ENCODE measurements at regions not wholly inside any gene's neighbourhood (a gene's known extent, or its start where the extent isn't known, plus 50 kb on each side); places are given as distances from the start of the nearest gene placed in this dataset.

DNA sequence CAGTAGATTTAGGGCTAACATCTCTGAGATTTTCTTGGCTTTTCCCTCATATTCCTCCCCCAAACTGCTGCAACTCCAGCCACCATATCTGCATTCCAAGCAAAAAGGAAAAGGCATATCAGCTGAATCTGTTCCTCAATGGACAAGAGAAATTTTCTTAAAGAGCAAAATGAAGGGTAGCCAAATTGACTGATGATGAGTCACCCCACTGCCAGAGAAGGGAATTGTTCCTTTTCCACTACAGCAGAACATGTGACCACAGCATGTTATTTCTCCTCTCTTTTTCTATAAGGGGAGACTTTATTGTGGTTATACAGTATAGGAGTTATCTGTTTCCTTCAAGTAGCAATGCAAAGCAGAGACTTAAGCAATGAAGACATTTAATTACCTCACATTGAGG is 172.5 kb downstream of the MTHFS start:
- Histone ChIP-seq H3K14ac (ENCODE audit: insufficient read length) (no peak overlapping the region), H3K23me2 (ENCODE audit: low read depth, low read length) (no peaks in the 10 kb centered on the region), H2BK5ac (ENCODE audit: low read depth, low read length) (no peak overlapping the region), H2BK12ac (ENCODE audit: low read depth, low read length) (no peak overlapping the region), H2BK20ac (ENCODE audit: low read length) (no peak overlapping the region), H4K5ac (ENCODE audit: insufficient read length, low read depth, low read length) (no peak overlapping the region), H3K4ac (replicated peaks; ENCODE audit: insufficient read length, low read depth, low read length) (no peak overlapping the region), H3K27ac (ENCODE audit: low read depth, low read length) (no peak overlapping the region), H3K18ac (ENCODE audit: extremely low read depth, low read length) (no peak overlapping the region), H4K8ac (ENCODE audit: extremely low read depth, insufficient read depth, low read length) (no peak overlapping the region), H3K4me1 (replicated peaks in 1 of 4; ENCODE audit: control insufficient read depth in 3 of 4, insufficient read depth in 4 of 4, low read length in 3 of 4) (no peaks in the 10 kb centered on the region; a peak in 1 of 7 replicates), H3K56ac (replicated peaks; ENCODE audit: insufficient read length, low read depth, low read length) (no peak overlapping the region), H3K9me3 (ENCODE audit: insufficient read depth in 2 of 2, low read depth in 1 of 2, low read length in 1 of 2) (peaks cover 2 to 7% of the 10 kb centered on the region in 2 experiments; a peak in 1 of 4 replicates), H2BK120ac (replicated peaks; ENCODE audit: low read depth, low read length) (no peak overlapping the region), H3K36me3 (ENCODE audit: control insufficient read depth in 2 of 4, insufficient read depth in 4 of 4, low read length in 3 of 4) (no peaks in the 10 kb centered on the region), H3K4me3 (ENCODE audit: extremely low read depth in 1 of 4, insufficient read depth in 2 of 4, low read depth in 3 of 4, low read length in 4 of 4) (no peak overlapping the region), H3K9ac (replicated peaks in 1 of 4; ENCODE audit: extremely low read depth in 1 of 4, low read depth in 3 of 4, low read length in 3 of 4) (no peak overlapping the region), H2BK15ac (ENCODE audit: low read length) (no peak overlapping the region), H2AFZ (ENCODE audit: low read length) (no peak overlapping the region), H4K91ac (replicated peaks; ENCODE audit: insufficient read length, low read length) (no peak overlapping the region), H2AK5ac (ENCODE audit: low read depth, low read length) (no peak overlapping the region), H3K79me2 (ENCODE audit: control insufficient read depth in 1 of 2, insufficient read depth in 2 of 2, low read length in 2 of 2) (no peaks in the 10 kb centered on the region), H4K20me1 (replicated peaks in 1 of 2; ENCODE audit: control insufficient read depth in 1 of 2, insufficient read depth in 2 of 2, low read length in 2 of 2) (no peaks in the 10 kb centered on the region), H3K4me2 (ENCODE audit: insufficient read depth in 1 of 2, low read depth in 2 of 2, low read length in 2 of 2) (no peak overlapping the region), H3K23ac (ENCODE audit: insufficient read length) (no peak overlapping the region), H3K27me3 (replicated peaks in 1 of 4; ENCODE audit: control insufficient read depth in 3 of 4, extremely low read depth in 1 of 4, insufficient read depth in 3 of 4, low read length in 3 of 4) (no peaks in the 10 kb centered on the region), H3K79me1 (ENCODE audit: low read depth, low read length) (no peaks in the 10 kb centered on the region)
- ChIA-PET CTCF (ENCODE audit: partially characterized antibody) (interaction anchor here (0.6 to 1.0 kb wide), 2 partner anchors 207 to 342 kb away, joined by 3 read pairs; no protein-coding TSS in a partner anchor), POLR2A (ENCODE audit: partially characterized antibody) (no interaction called here)
- FAIRE-seq (no peak), DNase-seq (ENCODE audit: low read depth in 1 of 2, low spot score in 2 of 2) (no peak)
- no peak for TF ChIP-seq MAFK (IDR thresholded peaks at IDR 0.05; ENCODE audit: low read depth, low read length)
- TF ChIP-seq POU5F1 (IDR thresholded peaks at IDR 0.05; ENCODE audit: low read depth, low read length), result no peak
- no peak for TF ChIP-seq NRF1 (IDR thresholded peaks at IDR 0.05; ENCODE audit: low read depth, low read length)

All from H1 (cell line).